Gastroesophageal sphincter (tissue), 4 donors: ENCODE measurements at regions not wholly inside any gene's neighbourhood (a gene's known extent, or its start where the extent isn't known, plus 50 kb on each side); places are given as distances from the start of the nearest gene placed in this dataset.

ENCODE experiments used
- ATAC-seq: fragments of 150-250 bp; one replicate; pipeline ENCODE4 v1.9.1; 2016; ENCODE audit warnings: mild to moderate bottlenecking, moderate library complexity
- H3K27ac ChIP-seq, 4 donors: fragments of 200-600 bp; sonication (generic) in 3 of 4; 1 replicate in 3 of 4; 2 replicates in 1 of 4; pipeline ENCODE4 v1.5.1; 2016 to 2019
- H3K27me3 ChIP-seq: fragments of 200-600 bp; sonication (generic); one replicate; pipeline ENCODE4 v1.5.1; 2019
- H3K36me3 ChIP-seq, 2 donors: fragments of 200-600 bp; sonication (generic); one replicate each; pipeline ENCODE4 v1.5.1; 2019; ENCODE audit warnings: control low read depth in 1 of 2
- H3K4me1 ChIP-seq, 3 donors: fragments of 200-600 bp; sonication (generic); 1 replicate in 2 of 3; 2 replicates in 1 of 3; pipeline ENCODE4 v1.5.1; 2016 to 2019; ENCODE audit warnings: control low read depth in 2 of 3
- H3K4me3 ChIP-seq, 2 donors: fragments of 200-600 bp; sonication (generic); one replicate each; pipeline ENCODE4 v1.5.1; 2019; ENCODE audit warnings: mild to moderate bottlenecking in 1 of 2, moderate library complexity in 1 of 2
- H3K9me3 ChIP-seq, 3 donors: fragments of 200-600 bp; sonication (generic); one replicate each; pipeline ENCODE4 v1.5.1; 2017 to 2019; ENCODE audit warnings: control low read depth in 2 of 3
- EP300 ChIP-seq: sonication (generic); formaldehyde crosslinking; IDR thresholded peaks from one replicate; pipeline ENCODE4 v1.6.1; 2017; ENCODE audit warnings: antibody characterized with exemption, mild to moderate bottlenecking
- POLR2A ChIP-seq, 2 donors: fragments of 450-650 bp; IDR thresholded peaks; one replicate each; pipeline ENCODE4 v1.6.1; 2017; ENCODE audit warnings: antibody characterized with exemption in 2 of 2, mild to moderate bottlenecking in 2 of 2, moderate library complexity in 1 of 2
- POLR2AphosphoS5 ChIP-seq: sonication (generic); formaldehyde crosslinking; IDR thresholded peaks from one replicate; pipeline ENCODE4 v1.6.1; 2017; ENCODE audit warnings: antibody characterized with exemption
- WGBS, 2 donors: methylation state at CpG; one replicate each; pipeline ENCODE4 v1.1.5; 2018; ENCODE audit warnings: low coverage in 1 of 2; 5-methylcytosine and 5-hydroxymethylcytosine counted together
- TF ChIP-seq, protein P1 (sequence below), 4 experiments: fragments of 200-600 bp in 2 of 4; fragments of 450-650 bp in 2 of 4; sonication (generic) in 1 of 4; IDR thresholded peaks; one replicate each; pipeline ENCODE4 v1.5.1; 2017 to 2019; ENCODE audit warnings: antibody characterized with exemption in 4 of 4, mild to moderate bottlenecking in 2 of 4, moderate library complexity in 2 of 4

DNA sequence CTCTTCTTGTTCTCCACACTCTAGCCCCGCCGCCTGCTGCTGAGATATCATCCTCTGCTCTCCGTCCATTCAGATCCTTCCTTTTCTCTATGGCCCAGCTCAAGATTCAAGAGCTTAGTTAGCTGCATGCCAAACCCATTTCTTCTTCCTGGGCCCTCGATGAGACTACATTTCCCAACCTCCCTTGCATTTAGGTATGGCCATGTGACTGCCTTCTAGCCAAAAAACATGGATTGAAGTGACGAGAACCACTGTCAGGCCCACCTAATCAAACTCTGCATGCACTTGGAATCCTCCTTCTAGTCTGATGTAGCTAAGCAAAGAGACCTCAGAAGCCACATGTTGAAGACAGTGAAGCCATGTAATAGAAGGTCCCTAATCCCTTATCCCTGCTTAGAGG lies 308.2 kb downstream of the VPS13C start:
- no peaks in the 10 kb centered on the region for H3K36me3 ChIP-seq
- TF ChIP-seq EP300 = no peak
- TF ChIP-seq, protein P1, sequence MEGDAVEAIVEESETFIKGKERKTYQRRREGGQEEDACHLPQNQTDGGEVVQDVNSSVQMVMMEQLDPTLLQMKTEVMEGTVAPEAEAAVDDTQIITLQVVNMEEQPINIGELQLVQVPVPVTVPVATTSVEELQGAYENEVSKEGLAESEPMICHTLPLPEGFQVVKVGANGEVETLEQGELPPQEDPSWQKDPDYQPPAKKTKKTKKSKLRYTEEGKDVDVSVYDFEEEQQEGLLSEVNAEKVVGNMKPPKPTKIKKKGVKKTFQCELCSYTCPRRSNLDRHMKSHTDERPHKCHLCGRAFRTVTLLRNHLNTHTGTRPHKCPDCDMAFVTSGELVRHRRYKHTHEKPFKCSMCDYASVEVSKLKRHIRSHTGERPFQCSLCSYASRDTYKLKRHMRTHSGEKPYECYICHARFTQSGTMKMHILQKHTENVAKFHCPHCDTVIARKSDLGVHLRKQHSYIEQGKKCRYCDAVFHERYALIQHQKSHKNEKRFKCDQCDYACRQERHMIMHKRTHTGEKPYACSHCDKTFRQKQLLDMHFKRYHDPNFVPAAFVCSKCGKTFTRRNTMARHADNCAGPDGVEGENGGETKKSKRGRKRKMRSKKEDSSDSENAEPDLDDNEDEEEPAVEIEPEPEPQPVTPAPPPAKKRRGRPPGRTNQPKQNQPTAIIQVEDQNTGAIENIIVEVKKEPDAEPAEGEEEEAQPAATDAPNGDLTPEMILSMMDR (IDR thresholded peaks at IDR 0.05) = no peak
- TF ChIP-seq POLR2AphosphoS5 = no peak
- no peak for TF ChIP-seq POLR2A (IDR thresholded peaks at IDR 0.05)
- no peak overlapping the region for H3K4me3 ChIP-seq
- H3K4me1 ChIP-seq = no peaks in the 10 kb centered on the region
- H3K27me3 ChIP-seq = peaks cover 3% of the 10 kb centered on the region
- no peak overlapping the region for H3K27ac ChIP-seq
- ATAC-seq = no peak
- WGBS, 2 donors = 57 to 75% methylated on average over 1 to 5 of the region's 5 CpGs
- H3K9me3 ChIP-seq = no peaks in the 10 kb centered on the region

DNA sequence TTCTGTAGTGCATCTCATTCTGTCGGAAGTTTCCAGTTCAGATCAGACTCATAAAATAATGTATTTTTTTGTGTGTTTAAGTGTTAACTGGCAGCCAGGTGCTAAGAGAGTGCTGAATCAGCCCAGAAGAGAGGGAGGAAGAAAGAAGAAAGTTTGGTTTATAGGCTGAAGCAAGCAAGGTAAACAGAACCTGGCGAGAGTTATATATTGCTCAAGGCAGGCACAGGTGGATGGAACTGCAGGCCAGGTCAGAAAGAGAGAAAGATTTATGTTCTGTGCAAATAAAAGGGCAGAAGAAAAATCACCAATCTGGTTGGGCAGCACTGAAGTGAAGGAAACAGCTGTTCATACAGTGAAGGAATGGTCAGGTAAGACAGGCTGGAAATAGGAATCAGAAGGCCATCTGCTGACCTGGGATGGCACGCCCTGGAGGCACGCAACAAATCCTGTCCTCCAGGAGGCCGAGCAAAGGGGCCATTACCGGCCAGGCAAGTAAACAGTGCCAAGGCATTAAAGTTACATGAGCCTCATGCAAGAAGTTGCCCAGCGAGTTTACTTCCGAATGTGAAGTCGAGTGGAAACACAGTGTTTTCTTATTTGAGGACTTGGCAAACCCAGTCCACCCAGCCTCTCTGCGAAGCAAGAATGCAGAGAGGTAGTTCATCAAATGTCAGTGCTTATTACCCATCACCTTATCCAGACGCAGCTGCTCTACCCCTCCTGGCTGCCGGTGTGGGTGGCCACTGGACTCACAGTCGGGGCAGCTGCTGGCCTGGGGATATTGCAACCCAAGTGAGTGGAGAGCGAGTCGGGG lies 309.8 kb downstream of the VPS13C start:
- no peaks in the 10 kb centered on the region for H3K36me3 ChIP-seq
- 60 to 82% methylated on average over 2 to 9 of the region's 15 CpGs for WGBS, 2 donors
- H3K27ac ChIP-seq = no peak overlapping the region
- TF ChIP-seq, protein P1 (IDR thresholded peaks at IDR 0.05) = no peak
- TF ChIP-seq POLR2A (IDR thresholded peaks at IDR 0.05) (no peak), POLR2AphosphoS5 (no peak)
- no peak overlapping the region for H3K4me3 ChIP-seq
- H3K27me3 ChIP-seq = no peaks in the 10 kb centered on the region
- no peaks in the 10 kb centered on the region for H3K4me1 ChIP-seq
- no peak for ATAC-seq
- no peaks in the 10 kb centered on the region for H3K9me3 ChIP-seq

- no peaks in the 10 kb centered on the region for H3K27me3 ChIP-seq
- whole genome bisulfite sequencing, 2 donors = 88 to 91% methylated on average over 2 to 7 of the region's 7 CpGs
- no peaks in the 10 kb centered on the region for H3K9me3 ChIP-seq
- no peak for ATAC-seq
- H3K27ac ChIP-seq = no peak overlapping the region
- H3K36me3 ChIP-seq = no peaks in the 10 kb centered on the region
- no peaks in the 10 kb centered on the region for H3K4me1 ChIP-seq
- H3K4me3 ChIP-seq = no peak overlapping the region
- TF ChIP-seq, protein P1 (IDR thresholded peaks at IDR 0.05) = no peak
- no peak for TF ChIP-seq POLR2A (IDR thresholded peaks at IDR 0.05)
- no peak for TF ChIP-seq POLR2AphosphoS5
- TF ChIP-seq EP300 = no peak
Measured at GRCh38 chr15:61749169-61749568, 311.1 kb downstream of the VPS13C start.

- no peak for ATAC-seq
- H3K4me1 ChIP-seq = no peaks in the 10 kb centered on the region
- no peaks in the 10 kb centered on the region for H3K9me3 ChIP-seq
- no peaks in the 10 kb centered on the region for H3K27me3 ChIP-seq
- H3K4me3 ChIP-seq = no peak overlapping the region
- H3K27ac ChIP-seq = no peak overlapping the region
- no peaks in the 10 kb centered on the region for H3K36me3 ChIP-seq
- TF ChIP-seq EP300 (no peak), POLR2A (IDR thresholded peaks at IDR 0.05) (no peak), POLR2AphosphoS5 (no peak)
- TF ChIP-seq, protein P1 (IDR thresholded peaks at IDR 0.05) = no peak
- 93 to 94% methylated on average over 2 of the region's 2 CpGs for WGBS, 2 donors
Measured at GRCh38 chr15:61748529-61748928, 311.7 kb downstream of the VPS13C start.

DNA sequence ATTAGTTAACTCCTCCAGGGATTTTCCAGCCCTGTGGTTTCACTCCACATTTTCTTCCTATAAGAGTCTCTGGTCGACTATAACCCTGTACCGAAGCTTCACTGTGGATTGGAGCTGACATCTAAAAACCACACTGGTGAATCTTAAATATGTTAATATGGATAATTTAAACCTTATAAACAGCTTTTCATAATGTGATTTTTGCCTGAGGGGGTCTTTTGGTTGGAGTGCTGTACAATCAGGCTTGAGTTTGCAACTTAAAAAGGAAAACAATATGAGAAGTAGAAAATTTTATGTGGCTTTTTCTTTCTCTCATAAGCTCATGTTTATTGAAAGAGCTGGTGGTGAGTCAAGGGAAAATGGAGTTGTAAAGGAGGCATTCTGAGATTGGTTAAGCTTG lies 313.7 kb downstream of the VPS13C start:
- no peak for TF ChIP-seq EP300
- TF ChIP-seq, protein P1 (IDR thresholded peaks at IDR 0.05) = no peak
- TF ChIP-seq POLR2A (IDR thresholded peaks at IDR 0.05) = no peak
- TF ChIP-seq POLR2AphosphoS5 = no peak
- WGBS, 2 donors = 70 to 89% methylated on average over 2 of the region's 2 CpGs
- Histone ChIP-seq H3K27me3 (no peaks in the 10 kb centered on the region), H3K4me1 (no peaks in the 10 kb centered on the region), H3K9me3 (no peaks in the 10 kb centered on the region), H3K27ac (no peak overlapping the region), H3K4me3 (no peak overlapping the region), H3K36me3 (no peaks in the 10 kb centered on the region)
- no peak for ATAC-seq
